Kidney tubule cell (primary cell): ENCODE measurements at regions not wholly inside any gene's neighbourhood (a gene's known extent, or its start where the extent isn't known, plus 50 kb on each side); places are given as distances from the start of the nearest gene placed in this dataset.

Experiments used
- DNase-seq: peaks from one replicate; pipeline ENCODE4 v3.0.0-alpha.2; 2018; ENCODE audit warnings: low spot score

GRCh38 chr6:166009385-166010031 lies 158.1 kb downstream of the TBXT start:
- no peak for DNase-seq

DNA sequence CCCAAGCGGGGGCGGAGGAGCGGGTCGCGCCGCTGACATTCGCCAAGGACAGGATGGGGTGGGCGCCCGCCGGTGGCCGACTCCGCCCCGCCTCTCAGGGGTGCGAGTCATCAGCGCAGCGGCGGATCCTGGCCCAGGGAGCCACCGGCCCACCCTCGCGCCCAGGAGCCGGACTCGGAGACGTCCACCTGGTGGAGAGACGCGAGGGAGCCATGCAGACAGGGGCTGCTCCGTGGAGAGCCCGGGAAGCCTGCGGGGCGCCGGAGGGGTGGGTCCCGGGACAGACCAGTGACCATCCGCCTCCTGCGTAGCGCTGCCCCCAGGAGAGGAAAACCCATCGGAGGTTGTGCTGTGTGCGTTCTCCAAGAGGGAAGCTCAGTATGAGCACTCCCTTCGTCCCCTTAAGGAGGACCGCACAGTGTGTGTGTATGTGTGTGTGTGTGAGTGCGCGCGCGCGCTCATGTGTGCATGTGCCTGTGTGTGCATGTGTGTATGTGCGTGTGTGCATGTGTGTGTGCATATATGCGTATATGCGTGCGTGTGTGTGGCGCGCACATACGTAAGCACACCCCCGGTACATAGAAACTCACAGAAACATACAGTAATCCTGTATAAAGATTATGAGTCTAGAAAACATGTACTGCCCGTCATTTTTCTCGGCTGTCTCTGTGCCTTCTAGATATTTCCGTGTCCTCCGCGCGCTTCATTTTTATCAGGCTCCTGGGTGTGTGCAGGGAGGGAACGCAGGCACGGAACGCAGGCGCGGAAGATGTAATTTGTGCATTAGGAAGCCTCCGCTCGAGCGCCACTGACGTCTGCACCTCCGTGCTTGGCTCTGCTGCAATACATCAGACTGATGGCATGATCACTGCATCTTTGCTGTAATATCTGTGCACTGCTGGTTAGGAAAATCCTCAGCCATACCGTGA lies 158.9 kb downstream of the TBXT start:
- no peak for DNase-seq

DNA sequence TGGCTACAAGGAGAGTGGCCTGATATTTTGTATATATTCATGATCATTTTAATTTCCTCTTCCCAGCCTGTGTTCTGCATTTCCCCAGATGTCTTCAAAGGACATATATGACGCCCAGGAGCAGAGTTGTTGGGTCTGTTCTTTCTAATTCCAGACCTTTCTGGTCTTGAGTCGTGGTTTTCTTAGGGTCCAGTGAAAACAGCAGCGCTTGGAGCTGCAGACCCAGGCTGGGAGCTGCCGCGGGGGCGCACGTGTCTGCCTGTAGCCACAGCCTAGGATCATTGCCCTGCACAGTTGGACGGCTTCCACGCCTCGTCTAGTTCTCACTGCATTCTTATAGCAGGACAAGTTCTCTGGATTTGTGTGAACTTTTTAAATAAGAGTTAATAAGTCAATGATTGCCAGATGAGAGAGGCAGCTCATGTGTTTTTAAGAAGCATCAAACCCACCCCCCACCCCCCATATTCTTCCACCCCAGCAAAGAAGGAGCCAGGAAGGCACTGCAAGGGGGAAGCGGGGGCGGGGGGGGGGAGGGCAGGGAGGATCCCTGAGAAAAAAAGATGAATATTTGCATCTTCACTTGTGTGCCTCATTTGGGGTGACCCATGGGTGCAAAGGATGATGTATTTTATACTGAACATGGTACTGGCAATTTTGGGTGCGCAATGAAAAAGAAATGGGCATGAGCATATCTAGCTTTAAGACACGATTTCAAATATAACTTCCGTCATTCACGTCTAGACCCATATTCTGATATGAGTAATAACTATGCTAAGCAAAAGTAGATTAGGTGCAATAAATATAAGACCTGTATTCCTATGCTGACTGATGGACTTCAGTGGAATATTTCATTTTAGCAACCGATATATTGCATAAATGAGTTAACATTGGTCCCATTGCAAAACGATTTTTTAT lies 160.0 kb downstream of the TBXT start:
- peak; percentile 74 for DNase-seq

- DNase-seq = no peak
Observed at GRCh38 chr6:166006900-166007301, 160.8 kb downstream of the TBXT start.

GRCh38 chr6:166005944-166006899 lies 161.4 kb downstream of the TBXT start:
- peak; percentile 57 for DNase-seq

DNA sequence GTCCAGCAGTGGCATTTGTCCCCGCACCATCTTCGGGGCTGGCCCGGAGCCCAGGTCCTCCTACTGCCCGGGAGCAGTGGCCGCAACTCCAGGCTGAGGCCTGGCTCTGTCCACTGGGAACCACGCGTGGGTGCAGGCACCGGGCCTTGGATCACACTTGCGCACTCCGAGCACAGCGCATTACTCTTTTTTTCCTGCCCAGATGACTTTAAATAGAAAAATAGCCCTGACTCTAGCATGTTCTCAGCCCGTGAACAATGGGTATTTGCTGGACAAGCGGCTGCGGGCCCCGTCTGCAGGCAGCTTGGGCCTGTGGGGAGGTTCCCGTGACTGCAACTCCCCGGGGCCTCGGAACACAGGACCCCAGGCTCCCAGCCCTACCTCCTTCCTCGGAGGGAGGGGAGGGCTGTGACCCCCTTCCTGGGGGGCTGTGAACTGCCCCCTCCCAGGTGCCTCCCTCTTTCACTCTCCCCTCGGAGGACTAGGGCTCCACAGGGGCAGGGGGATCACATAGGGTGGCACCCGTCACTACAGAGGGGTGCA lies 162.2 kb downstream of the TBXT start:
- no peak for DNase-seq

- DNase-seq = no peak
Observed at GRCh38 chr6:166004876-166005275, 162.8 kb downstream of the TBXT start.

DNA sequence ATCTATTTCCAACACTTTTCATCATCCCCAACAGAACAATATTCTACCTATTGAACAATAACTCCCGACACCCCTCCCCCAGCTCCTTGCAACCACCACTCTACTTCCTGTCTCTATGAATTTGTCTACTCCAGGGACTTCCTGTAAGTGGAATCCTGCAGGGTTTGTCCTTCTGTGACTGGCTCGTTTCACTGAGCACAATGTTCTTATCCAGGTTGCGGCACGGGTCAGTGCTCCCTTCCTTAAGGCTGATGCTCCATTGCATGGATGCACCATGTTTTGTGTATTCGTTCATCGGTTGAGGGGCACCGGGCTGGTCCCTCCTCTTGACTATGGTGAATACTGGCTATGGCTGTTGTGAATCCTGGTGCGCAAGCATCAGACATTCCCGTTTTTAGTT lies 163.2 kb downstream of the TBXT start:
- no peak for DNase-seq

GRCh38 chr6:166003569-166003968 lies 164.1 kb downstream of the TBXT start:
- peak; percentile 26 for DNase-seq

DNA sequence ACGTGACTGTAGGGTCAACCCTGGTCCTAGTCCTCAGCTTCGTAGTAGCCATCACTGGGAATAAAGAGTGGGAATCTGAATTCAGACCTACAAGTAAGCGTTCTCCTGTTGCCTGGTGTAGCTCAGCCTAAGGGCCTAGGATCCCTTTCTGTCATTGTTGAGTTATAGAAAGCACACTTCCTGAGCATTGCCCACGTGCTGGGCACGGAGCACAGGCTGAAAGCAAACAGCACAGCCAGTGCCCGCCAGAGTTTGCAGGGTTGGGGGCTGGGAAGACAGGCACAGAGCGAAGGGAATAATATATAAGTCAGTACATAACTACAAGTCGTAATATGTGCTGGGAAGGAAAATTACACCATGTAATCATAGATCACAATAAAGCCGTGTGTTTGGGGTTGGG lies 166.3 kb downstream of the TBXT start:
- DNase-seq = no peak

GRCh38 chr6:165999279-165999678 lies 168.4 kb downstream of the TBXT start:
- no peak for DNase-seq

DNA sequence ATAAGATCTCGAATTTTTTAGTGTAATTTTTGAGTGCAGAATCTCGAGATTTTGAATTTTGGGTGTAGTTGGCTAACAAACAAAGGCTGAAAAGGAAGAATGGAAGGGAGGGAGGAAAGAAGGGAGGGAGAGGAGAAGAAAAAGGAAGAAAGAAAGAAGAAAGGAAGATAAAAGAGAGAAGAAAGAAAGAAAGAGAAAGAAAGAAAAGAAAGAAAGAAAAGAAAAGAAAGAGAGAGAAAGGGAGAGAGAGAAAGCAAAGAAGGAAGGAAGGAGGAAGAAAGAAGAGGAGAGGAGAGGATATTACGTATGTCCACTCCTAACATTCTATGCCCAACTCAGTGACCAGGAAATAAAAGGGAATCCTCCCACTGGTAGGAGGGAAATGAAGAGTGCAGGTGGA lies 169.6 kb downstream of the TBXT start:
- no peak for DNase-seq

GRCh38 chr6:165991341-165991740 lies 176.3 kb downstream of the TBXT start:
- DNase-seq = no peak

- no peak for DNase-seq
Observed at GRCh38 chr6:165990216-165990615, 177.4 kb downstream of the TBXT start.

- no peak for DNase-seq
Observed at GRCh38 chr6:165988757-165989456, 178.7 kb downstream of the TBXT start.

- DNase-seq = no peak
Observed at GRCh38 chr6:165988302-165988756, 179.3 kb downstream of the TBXT start.

DNA sequence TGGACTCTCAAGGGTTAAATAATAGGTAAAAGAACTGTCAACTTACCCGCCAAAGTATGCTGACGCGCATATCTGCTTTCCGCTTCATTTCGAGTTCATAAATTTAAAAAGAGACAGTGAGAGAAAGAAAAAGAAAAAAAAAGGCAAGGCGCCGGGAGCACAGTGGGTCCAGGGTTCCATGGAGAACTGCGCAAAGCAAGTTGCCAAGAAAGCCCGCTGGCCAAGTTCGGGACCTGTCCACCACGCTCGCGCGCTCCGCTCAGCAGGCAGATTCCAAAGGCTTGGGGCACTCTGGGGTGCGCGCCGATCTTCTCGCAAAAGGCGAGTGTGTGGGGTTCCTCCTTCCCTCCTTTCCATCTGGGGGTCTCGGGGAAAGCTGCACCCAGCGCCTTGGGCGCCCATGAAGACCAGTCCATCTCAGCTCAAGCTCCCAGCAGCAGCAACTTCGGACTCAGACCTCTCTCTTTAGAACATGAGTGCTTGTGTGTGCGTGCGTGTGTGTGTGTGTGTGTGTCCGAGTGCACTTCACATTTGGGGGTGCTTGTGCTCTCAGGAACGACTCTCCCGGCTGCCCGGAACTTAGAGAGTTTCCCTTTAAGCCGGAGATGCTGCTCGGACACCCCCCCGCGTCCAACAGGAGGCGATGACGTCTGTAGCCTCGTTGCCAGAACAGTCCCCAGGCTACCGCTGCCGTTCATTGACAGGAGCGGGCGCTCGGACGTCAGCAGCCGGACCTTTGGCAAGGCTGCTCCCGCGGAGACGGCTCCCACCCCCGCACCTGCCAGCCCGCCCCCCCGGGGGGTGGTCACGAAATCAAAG lies 180.0 kb downstream of the TBXT start:
- DNase-seq = peak; percentile 63

- no peak for DNase-seq
Observed at GRCh38 chr6:165986914-165987482, 180.7 kb downstream of the TBXT start.
